ENCODE measurements at regions not wholly inside any gene's neighbourhood (a gene's known extent, or its start where the extent isn't known, plus 50 kb on each side); places are given as distances from the start of the nearest gene placed in this dataset.
A peak's percentile ranks its signal among the peaks of the same experiment; 100 is the strongest.

DNA sequence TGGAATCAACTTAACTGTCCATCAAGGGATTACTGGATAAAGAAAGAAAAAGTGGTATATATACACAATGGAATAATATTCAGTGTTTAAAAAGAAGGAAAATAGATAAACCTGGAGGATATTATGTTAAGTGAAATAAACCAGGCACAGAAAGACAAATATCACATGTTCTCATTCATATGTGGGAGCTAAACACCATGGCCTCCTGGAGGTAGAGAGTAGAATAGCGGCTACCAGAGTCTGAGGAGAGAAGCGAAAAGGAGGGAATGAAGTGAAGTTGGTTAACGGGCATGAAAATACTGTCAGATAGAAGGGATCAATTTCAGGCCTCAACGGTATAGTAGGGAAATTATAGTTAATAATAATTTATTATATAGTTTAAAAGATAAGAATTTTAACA is 147.5 kb upstream of the OBI1 start:
- H3K4me3 ChIP-seq (ENCODE audit: low read depth in 1 of 3, low read length in 3 of 3) = no peak overlapping the region
- no peaks in the 10 kb centered on the region for H3K4me1 ChIP-seq (ENCODE audit: control insufficient read depth in 3 of 3, insufficient read depth in 2 of 3, low read depth in 1 of 3, low read length in 2 of 3)
- no peaks in the 10 kb centered on the region for H3K9me3 ChIP-seq (ENCODE audit: control insufficient read depth in 2 of 2, insufficient read depth in 1 of 2, low read depth in 1 of 2, low read length in 1 of 2)
- DNase-seq (peak in 1 of 2 donors; percentile 15), FAIRE-seq (no peak)
- no peaks in the 10 kb centered on the region for H3K36me3 ChIP-seq (ENCODE audit: control insufficient read depth in 3 of 3, insufficient read depth in 2 of 3, low read depth in 1 of 3, low read length in 3 of 3)
- no peak overlapping the region for H3K27ac ChIP-seq (ENCODE audit: low read depth in 1 of 3, low read length in 2 of 3)
- H3K27me3 ChIP-seq (ENCODE audit: control insufficient read depth in 3 of 3, insufficient read depth in 3 of 3, low read length in 3 of 3) = no peaks in the 10 kb centered on the region
- 45 to 60% (median 53%) methylated on average over 4 of the region's 4 CpGs for WGBS, 3 donors

- no peaks in the 10 kb centered on the region for H3K9me3 ChIP-seq (ENCODE audit: control insufficient read depth in 2 of 2, insufficient read depth in 1 of 2, low read depth in 1 of 2, low read length in 1 of 2)
- no peaks in the 10 kb centered on the region for H3K36me3 ChIP-seq (ENCODE audit: control insufficient read depth in 3 of 3, insufficient read depth in 2 of 3, low read depth in 1 of 3, low read length in 3 of 3)
- no peaks in the 10 kb centered on the region for H3K27me3 ChIP-seq (ENCODE audit: control insufficient read depth in 3 of 3, insufficient read depth in 3 of 3, low read length in 3 of 3)
- FAIRE-seq = no peak
- no peak for DNase-seq
- H3K4me1 ChIP-seq (ENCODE audit: control insufficient read depth in 3 of 3, insufficient read depth in 2 of 3, low read depth in 1 of 3, low read length in 2 of 3) = no peaks in the 10 kb centered on the region
- H3K27ac ChIP-seq (ENCODE audit: low read depth in 1 of 3, low read length in 2 of 3) = no peak overlapping the region
- no peak overlapping the region for H3K4me3 ChIP-seq (ENCODE audit: low read depth in 1 of 3, low read length in 3 of 3)
These were observed 144.0 kb upstream of the OBI1 start for GRCh38 chr13:78802912-78803311.

DNA sequence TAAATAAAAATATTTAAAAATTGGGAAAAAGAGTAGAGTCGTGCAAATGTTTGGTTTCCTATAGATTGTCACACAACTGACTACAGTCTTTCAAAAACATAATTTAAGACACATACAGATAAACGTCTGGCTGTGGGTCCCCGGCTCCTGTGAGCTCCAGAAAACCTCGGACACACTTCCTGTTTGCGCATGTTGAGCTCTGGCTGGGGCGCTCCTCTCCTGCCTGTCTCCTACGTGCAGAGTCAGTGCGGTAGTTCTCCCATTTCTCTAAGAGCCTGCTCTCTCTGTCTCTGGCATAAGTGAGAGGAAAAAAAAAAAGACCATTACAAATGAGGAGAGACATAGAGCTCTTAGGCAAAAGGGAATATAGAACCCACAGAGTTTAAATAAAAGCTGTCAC is 128.2 kb upstream of the OBI1 start:
- Histone ChIP-seq H3K36me3 (ENCODE audit: control insufficient read depth in 3 of 3, insufficient read depth in 2 of 3, low read depth in 1 of 3, low read length in 3 of 3) (no peaks in the 10 kb centered on the region), H3K27me3 (ENCODE audit: control insufficient read depth in 3 of 3, insufficient read depth in 3 of 3, low read length in 3 of 3) (peaks cover 0 to 5% (median 0%) of the 10 kb centered on the region in 3 donors), H3K4me1 (ENCODE audit: control insufficient read depth in 3 of 3, insufficient read depth in 2 of 3, low read depth in 1 of 3, low read length in 2 of 3) (no peaks in the 10 kb centered on the region), H3K9me3 (ENCODE audit: control insufficient read depth in 2 of 2, insufficient read depth in 1 of 2, low read depth in 1 of 2, low read length in 1 of 2) (no peaks in the 10 kb centered on the region), H3K27ac (ENCODE audit: low read depth in 1 of 3, low read length in 2 of 3) (no peak overlapping the region), H3K4me3 (ENCODE audit: low read depth in 1 of 3, low read length in 3 of 3) (no peak overlapping the region)
- peak in 1 of 2 donors; percentile 2 for DNase-seq
- no peak for FAIRE-seq
- 16 to 40% (median 29%) methylated on average over 8 of the region's 8 CpGs for WGBS, 3 donors

GRCh38 chr13:78786459-78786858 is 127.5 kb upstream of the OBI1 start:
- DNase-seq (no peak), FAIRE-seq (no peak)
- Histone ChIP-seq H3K4me3 (ENCODE audit: low read depth in 1 of 3, low read length in 3 of 3) (no peak overlapping the region), H3K27ac (ENCODE audit: low read depth in 1 of 3, low read length in 2 of 3) (no peak overlapping the region), H3K9me3 (ENCODE audit: control insufficient read depth in 2 of 2, insufficient read depth in 1 of 2, low read depth in 1 of 2, low read length in 1 of 2) (no peaks in the 10 kb centered on the region), H3K36me3 (ENCODE audit: control insufficient read depth in 3 of 3, insufficient read depth in 2 of 3, low read depth in 1 of 3, low read length in 3 of 3) (no peaks in the 10 kb centered on the region), H3K27me3 (ENCODE audit: control insufficient read depth in 3 of 3, insufficient read depth in 3 of 3, low read length in 3 of 3) (peaks cover 0 to 5% (median 0%) of the 10 kb centered on the region in 3 donors), H3K4me1 (ENCODE audit: control insufficient read depth in 3 of 3, insufficient read depth in 2 of 3, low read depth in 1 of 3, low read length in 2 of 3) (no peaks in the 10 kb centered on the region)
- 24 to 31% (median 29%) methylated on average over 1 of the region's 1 CpG for WGBS, 3 donors

- no peaks in the 10 kb centered on the region for H3K36me3 ChIP-seq (ENCODE audit: control insufficient read depth in 3 of 3, insufficient read depth in 2 of 3, low read depth in 1 of 3, low read length in 3 of 3)
- no peaks in the 10 kb centered on the region for H3K9me3 ChIP-seq (ENCODE audit: control insufficient read depth in 2 of 2, insufficient read depth in 1 of 2, low read depth in 1 of 2, low read length in 1 of 2)
- DNase-seq = no peak
- no peak for FAIRE-seq
- 82 to 96% (median 91%) methylated on average over 4 of the region's 4 CpGs for WGBS, 3 donors
- peaks cover 0 to 5% (median 0%) of the 10 kb centered on the region in 3 donors for H3K27me3 ChIP-seq (ENCODE audit: control insufficient read depth in 3 of 3, insufficient read depth in 3 of 3, low read length in 3 of 3)
- H3K4me1 ChIP-seq (ENCODE audit: control insufficient read depth in 3 of 3, insufficient read depth in 2 of 3, low read depth in 1 of 3, low read length in 2 of 3) = no peaks in the 10 kb centered on the region
- H3K4me3 ChIP-seq (ENCODE audit: low read depth in 1 of 3, low read length in 3 of 3) = no peak overlapping the region
- H3K27ac ChIP-seq (ENCODE audit: low read depth in 1 of 3, low read length in 2 of 3) = no peak overlapping the region
These were observed 126.8 kb upstream of the OBI1 start for GRCh38 chr13:78785764-78786163.

DNA sequence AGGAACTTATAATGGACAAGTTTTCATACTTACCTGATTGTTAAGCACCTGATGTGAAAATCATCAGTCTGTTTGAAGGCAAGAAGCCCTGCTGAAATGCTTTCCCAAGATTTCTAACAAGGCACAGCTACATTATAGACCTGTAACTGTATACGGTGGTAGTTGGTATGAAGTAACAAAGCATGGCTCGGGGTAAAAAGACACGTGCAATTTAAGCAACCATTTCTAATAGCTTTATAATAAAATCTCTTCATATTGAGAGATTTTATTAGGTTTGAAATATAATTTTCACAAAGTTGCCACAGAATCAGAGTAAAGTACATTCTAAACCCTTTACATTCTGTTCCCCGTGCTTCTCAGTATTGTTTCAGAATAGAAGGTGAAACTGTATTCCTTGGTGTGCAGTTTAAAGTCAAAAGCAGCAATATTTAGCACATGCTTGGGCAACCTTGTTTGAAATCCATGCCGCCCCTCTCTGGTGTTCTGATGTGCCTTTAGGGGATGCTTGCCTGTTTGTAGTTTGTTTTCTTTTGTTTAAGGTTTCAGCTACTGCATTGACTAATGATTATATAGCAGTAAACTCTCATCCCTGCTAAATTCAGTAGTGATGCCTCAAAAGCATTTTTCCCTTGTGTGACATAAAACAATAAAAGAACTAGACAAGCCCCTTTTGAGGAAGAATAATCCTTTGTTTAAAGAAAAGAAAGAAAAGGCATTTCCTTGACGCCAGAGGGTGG is 125.2 kb upstream of the OBI1 start:
- H3K27ac ChIP-seq (ENCODE audit: low read depth in 1 of 3, low read length in 2 of 3) = no peak overlapping the region
- DNase-seq (no peak), FAIRE-seq (no peak)
- H3K36me3 ChIP-seq (ENCODE audit: control insufficient read depth in 3 of 3, insufficient read depth in 2 of 3, low read depth in 1 of 3, low read length in 3 of 3) = no peaks in the 10 kb centered on the region
- WGBS, 3 donors = 64 to 71% (median 71%) methylated on average over 6 of the region's 6 CpGs
- no peak overlapping the region for H3K4me3 ChIP-seq (ENCODE audit: low read depth in 1 of 3, low read length in 3 of 3)
- no peaks in the 10 kb centered on the region for H3K4me1 ChIP-seq (ENCODE audit: control insufficient read depth in 3 of 3, insufficient read depth in 2 of 3, low read depth in 1 of 3, low read length in 2 of 3)
- H3K27me3 ChIP-seq (ENCODE audit: control insufficient read depth in 3 of 3, insufficient read depth in 3 of 3, low read length in 3 of 3) = peaks cover 0 to 5% (median 0%) of the 10 kb centered on the region in 3 donors
- no peaks in the 10 kb centered on the region for H3K9me3 ChIP-seq (ENCODE audit: control insufficient read depth in 2 of 2, insufficient read depth in 1 of 2, low read depth in 1 of 2, low read length in 1 of 2)

- no peaks in the 10 kb centered on the region for H3K36me3 ChIP-seq (ENCODE audit: control insufficient read depth in 3 of 3, insufficient read depth in 2 of 3, low read depth in 1 of 3, low read length in 3 of 3)
- H3K27me3 ChIP-seq (ENCODE audit: control insufficient read depth in 3 of 3, insufficient read depth in 3 of 3, low read length in 3 of 3) = no peaks in the 10 kb centered on the region
- H3K4me1 ChIP-seq (ENCODE audit: control insufficient read depth in 3 of 3, insufficient read depth in 2 of 3, low read depth in 1 of 3, low read length in 2 of 3) = no peaks in the 10 kb centered on the region
- H3K4me3 ChIP-seq (ENCODE audit: low read depth in 1 of 3, low read length in 3 of 3) = no peak overlapping the region
- no peaks in the 10 kb centered on the region for H3K9me3 ChIP-seq (ENCODE audit: control insufficient read depth in 2 of 2, insufficient read depth in 1 of 2, low read depth in 1 of 2, low read length in 1 of 2)
- WGBS, 3 donors = 28 to 35% (median 35%) methylated on average over 3 of the region's 3 CpGs
- DNase-seq = no peak
- no peak overlapping the region for H3K27ac ChIP-seq (ENCODE audit: low read depth in 1 of 3, low read length in 2 of 3)
- FAIRE-seq = no peak
These were observed 121.8 kb upstream of the OBI1 start for GRCh38 chr13:78780708-78781107.

DNA sequence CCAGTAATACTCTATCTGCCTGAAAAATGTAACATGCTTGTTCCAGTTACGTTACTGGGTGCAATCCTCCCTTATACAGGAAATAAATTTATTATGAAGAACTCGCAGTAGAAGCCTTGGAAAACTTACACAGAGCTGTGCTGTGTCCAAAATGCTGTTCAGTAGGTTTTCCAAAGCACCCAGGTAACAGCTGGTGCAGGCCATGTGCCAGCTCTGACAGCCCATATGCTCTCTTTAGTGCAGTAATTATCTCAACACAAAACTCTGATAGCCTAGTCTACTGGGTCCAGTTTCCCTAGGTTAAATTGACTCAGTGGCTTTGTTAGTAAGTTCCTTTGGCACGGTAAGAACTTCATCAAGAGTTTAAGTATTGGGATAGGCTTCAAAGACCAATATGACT is 120.7 kb upstream of the OBI1 start:
- H3K27me3 ChIP-seq (ENCODE audit: control insufficient read depth in 3 of 3, insufficient read depth in 3 of 3, low read length in 3 of 3) = no peaks in the 10 kb centered on the region
- 68 to 80% (median 70%) methylated on average over 3 of the region's 3 CpGs for WGBS, 3 donors
- DNase-seq (no peak), FAIRE-seq (no peak)
- no peaks in the 10 kb centered on the region for H3K36me3 ChIP-seq (ENCODE audit: control insufficient read depth in 3 of 3, insufficient read depth in 2 of 3, low read depth in 1 of 3, low read length in 3 of 3)
- no peak overlapping the region for H3K27ac ChIP-seq (ENCODE audit: low read depth in 1 of 3, low read length in 2 of 3)
- no peaks in the 10 kb centered on the region for H3K4me1 ChIP-seq (ENCODE audit: control insufficient read depth in 3 of 3, insufficient read depth in 2 of 3, low read depth in 1 of 3, low read length in 2 of 3)
- H3K4me3 ChIP-seq (ENCODE audit: low read depth in 1 of 3, low read length in 3 of 3) = no peak overlapping the region
- H3K9me3 ChIP-seq (ENCODE audit: control insufficient read depth in 2 of 2, insufficient read depth in 1 of 2, low read depth in 1 of 2, low read length in 1 of 2) = no peaks in the 10 kb centered on the region

DNA sequence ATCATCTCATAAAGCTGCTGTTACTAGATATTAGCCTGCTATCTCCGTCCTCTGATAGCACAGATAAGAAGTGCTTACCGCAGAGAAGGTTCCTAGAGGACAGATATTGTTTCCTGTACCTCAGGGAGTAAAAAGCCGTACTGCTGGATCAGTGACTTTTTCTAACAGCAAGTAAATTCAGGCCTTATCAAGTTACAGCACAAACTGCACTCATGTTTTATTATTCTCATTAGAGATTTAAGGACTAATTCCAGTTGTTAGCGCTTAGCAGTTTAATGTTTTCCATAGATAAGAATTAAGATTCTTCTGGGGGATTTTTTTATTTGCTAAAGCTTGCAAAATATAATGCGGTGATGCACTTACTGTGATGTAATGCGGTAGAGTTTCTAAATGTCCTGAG is 119.0 kb upstream of the OBI1 start:
- no peaks in the 10 kb centered on the region for H3K4me1 ChIP-seq (ENCODE audit: control insufficient read depth in 3 of 3, insufficient read depth in 2 of 3, low read depth in 1 of 3, low read length in 2 of 3)
- DNase-seq (peak in 1 of 2 donors; percentile 8), FAIRE-seq (no peak)
- WGBS, 3 donors = 16 to 54% (median 29%) methylated on average over 6 of the region's 6 CpGs
- H3K27me3 ChIP-seq (ENCODE audit: control insufficient read depth in 3 of 3, insufficient read depth in 3 of 3, low read length in 3 of 3) = no peaks in the 10 kb centered on the region
- no peak overlapping the region for H3K27ac ChIP-seq (ENCODE audit: low read depth in 1 of 3, low read length in 2 of 3)
- H3K4me3 ChIP-seq (ENCODE audit: low read depth in 1 of 3, low read length in 3 of 3) = no peak overlapping the region
- H3K9me3 ChIP-seq (ENCODE audit: control insufficient read depth in 2 of 2, insufficient read depth in 1 of 2, low read depth in 1 of 2, low read length in 1 of 2) = no peaks in the 10 kb centered on the region
- no peaks in the 10 kb centered on the region for H3K36me3 ChIP-seq (ENCODE audit: control insufficient read depth in 3 of 3, insufficient read depth in 2 of 3, low read depth in 1 of 3, low read length in 3 of 3)
